ENCODE measurements at regions not wholly inside any gene's neighbourhood (a gene's known extent, or its start where the extent isn't known, plus 50 kb on each side); places are given as distances from the start of the nearest gene placed in this dataset.

- no peak for TF ChIP-seq CTCF (conservative IDR thresholded peaks at IDR 0.05 in 1 of 2, IDR thresholded peaks at IDR 0.05 in 1 of 2; ENCODE audit: extremely low read depth in 1 of 2, insufficient read depth in 1 of 2, low read depth in 1 of 2, low read length in 2 of 2)
- no peak for TF ChIP-seq EZH2 (IDR thresholded peaks at IDR 0.05; ENCODE audit: borderline replicate concordance, low read length)
These were observed 97.3 kb downstream of the ARL6IP6 start for GRCh38 chr2:152815634-152816257.

All from mammary epithelial cell (primary cell).